HG03064 (cell line): ENCODE measurements at regions not wholly inside any gene's neighbourhood (a gene's known extent, or its start where the extent isn't known, plus 50 kb on each side); places are given as distances from the start of the nearest gene placed in this dataset.
"Not testable (repeated sequence)": the region's sequence is repeated elsewhere in the genome, so short reads cannot be mapped to it uniquely, and the experiment has no call there.

Source experiments
- ATAC-seq: cut with Tn5 transposase; IDR thresholded peaks from one replicate; pipeline ENCODE4 v1.9.1; 2021; ENCODE audit warnings: low read depth; ENCODE audit not compliant: unreplicated experiment

GRCh38 chr9:22216730-22217172 lies 207.6 kb upstream of the CDKN2B start:
- ATAC-seq, result no peak

- no peak for ATAC-seq
Observed at GRCh38 chr9:22217254-22217653, 208.1 kb upstream of the CDKN2B start.

GRCh38 chr9:22225856-22226255 lies 216.8 kb upstream of the CDKN2B start:
- ATAC-seq, result not testable (repeated sequence)

- no peak for ATAC-seq
Observed at GRCh38 chr9:22227986-22228385, 218.6 kb upstream of the DMRTA1 start.

- no peak for ATAC-seq
Observed at GRCh38 chr9:22228542-22228941, 218.1 kb upstream of the DMRTA1 start.

- no peak for ATAC-seq
Observed at GRCh38 chr9:22229069-22229468, 217.6 kb upstream of the DMRTA1 start.

- ATAC-seq, result not testable (repeated sequence)
Observed at GRCh38 chr9:22231309-22231708, 215.3 kb upstream of the DMRTA1 start.

GRCh38 chr9:22232971-22233370 lies 213.7 kb upstream of the DMRTA1 start:
- no peak for ATAC-seq

GRCh38 chr9:22237497-22238363 lies 208.9 kb upstream of the DMRTA1 start:
- no peak for ATAC-seq

- no peak for ATAC-seq
Observed at GRCh38 chr9:22238809-22239684, 207.6 kb upstream of the DMRTA1 start.

GRCh38 chr9:22240619-22241018 lies 206.0 kb upstream of the DMRTA1 start:
- ATAC-seq, result peak; percentile 76

GRCh38 chr9:22241024-22241423 lies 205.6 kb upstream of the DMRTA1 start:
- no peak for ATAC-seq

GRCh38 chr9:22241611-22242010 lies 205.0 kb upstream of the DMRTA1 start:
- no peak for ATAC-seq

GRCh38 chr9:22244139-22245011 lies 202.2 kb upstream of the DMRTA1 start:
- ATAC-seq, result no peak

- ATAC-seq, result no peak
Observed at GRCh38 chr9:22255337-22255736, 191.3 kb upstream of the DMRTA1 start.

GRCh38 chr9:22256381-22256780 lies 190.2 kb upstream of the DMRTA1 start:
- no peak for ATAC-seq

- no peak for ATAC-seq
Observed at GRCh38 chr9:22257026-22257816, 189.4 kb upstream of the DMRTA1 start.

GRCh38 chr9:22265038-22265437 lies 181.6 kb upstream of the DMRTA1 start:
- ATAC-seq, result no peak

GRCh38 chr9:22265534-22265933 lies 181.1 kb upstream of the DMRTA1 start:
- ATAC-seq, result no peak

GRCh38 chr9:22274477-22274876 lies 172.1 kb upstream of the DMRTA1 start:
- ATAC-seq, result no peak
